Fibroblast of skin of back (primary cell): ENCODE measurements at regions not wholly inside any gene's neighbourhood (a gene's known extent, or its start where the extent isn't known, plus 50 kb on each side); places are given as distances from the start of the nearest gene placed in this dataset.

Experiments
- DNase-seq: peaks from one replicate; pipeline ENCODE4 v3.0.0-alpha.2; 2013

DNA sequence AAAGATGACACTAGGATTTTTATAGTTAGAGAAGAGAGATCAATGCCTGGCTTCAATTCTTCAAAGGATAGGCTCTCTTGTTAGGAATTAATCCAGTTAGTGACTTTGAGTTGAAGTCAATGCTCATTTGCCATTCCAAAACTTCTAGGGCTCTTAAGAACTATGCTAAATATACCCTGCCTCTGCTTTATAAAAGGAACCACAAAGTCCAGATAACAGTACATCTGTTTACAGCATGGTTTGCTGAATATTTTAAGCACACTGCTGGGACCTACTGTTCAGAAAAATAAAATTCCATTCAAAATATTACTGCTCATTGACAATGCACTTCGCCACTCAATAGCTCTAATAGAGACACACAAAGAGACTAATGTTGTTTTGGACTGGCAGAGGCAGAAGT is 786.6 kb upstream of the DPPA4 start:
- no peak for DNase-seq

DNA sequence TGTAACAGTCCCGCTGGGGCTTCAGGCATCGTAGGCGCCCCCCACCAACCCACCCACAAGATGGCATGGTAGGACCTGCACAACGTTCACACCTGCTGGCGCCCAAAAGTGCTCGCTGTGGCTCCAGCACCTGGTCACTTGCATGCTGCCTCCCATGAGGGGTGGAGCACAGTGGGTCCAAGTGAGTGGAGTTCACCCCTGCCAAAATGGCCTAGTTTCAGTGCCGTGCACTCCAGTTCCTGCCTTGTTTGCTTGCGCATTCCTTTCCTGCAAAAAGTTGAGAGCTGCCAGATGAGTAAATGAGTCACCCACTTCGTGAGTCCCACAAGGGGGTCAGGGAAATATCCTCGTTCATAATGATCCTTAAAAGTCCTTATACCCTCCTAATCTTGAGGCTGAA is 788.7 kb upstream of the DPPA4 start:
- DNase-seq: peak; percentile 5

DNA sequence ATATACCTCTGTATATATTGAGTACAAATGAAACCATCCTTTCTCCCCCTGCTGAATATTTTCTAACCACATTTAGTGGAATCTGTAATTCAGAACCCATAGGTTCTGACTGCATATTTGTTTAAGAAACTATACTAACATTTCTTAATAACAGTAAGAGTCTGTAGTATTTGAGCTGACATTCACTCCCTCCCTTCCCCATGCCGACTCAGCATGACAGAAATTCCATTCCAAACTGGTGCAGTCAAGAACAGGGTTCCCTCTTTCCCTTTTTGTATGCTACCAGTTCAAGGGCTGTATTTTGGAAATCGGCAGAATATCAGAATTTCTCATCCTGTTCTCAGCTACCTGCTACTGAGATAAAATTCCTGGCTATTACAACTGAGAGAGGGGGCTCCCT is 796.6 kb upstream of the DPPA4 start:
- DNase-seq: peak; percentile 6

DNA sequence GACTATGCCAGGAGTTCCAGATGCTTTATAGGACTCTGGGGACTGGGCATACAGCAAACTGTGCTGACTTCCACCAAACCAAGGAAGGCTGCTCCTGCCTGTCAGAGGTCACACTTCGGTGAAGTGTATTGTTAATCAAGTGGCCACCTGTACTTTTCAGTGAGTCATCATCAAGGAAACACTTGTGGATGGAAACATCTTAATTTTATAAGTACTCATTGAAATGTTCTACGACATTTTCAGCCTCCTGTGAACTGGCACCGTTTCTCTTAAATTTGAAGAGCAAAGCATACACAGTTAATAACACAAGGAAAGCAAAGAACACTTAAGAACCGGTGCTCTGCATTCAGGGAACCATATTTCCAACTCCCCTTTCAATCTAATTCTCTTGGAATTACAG is 801.7 kb upstream of the DPPA4 start:
- DNase-seq: no peak

DNA sequence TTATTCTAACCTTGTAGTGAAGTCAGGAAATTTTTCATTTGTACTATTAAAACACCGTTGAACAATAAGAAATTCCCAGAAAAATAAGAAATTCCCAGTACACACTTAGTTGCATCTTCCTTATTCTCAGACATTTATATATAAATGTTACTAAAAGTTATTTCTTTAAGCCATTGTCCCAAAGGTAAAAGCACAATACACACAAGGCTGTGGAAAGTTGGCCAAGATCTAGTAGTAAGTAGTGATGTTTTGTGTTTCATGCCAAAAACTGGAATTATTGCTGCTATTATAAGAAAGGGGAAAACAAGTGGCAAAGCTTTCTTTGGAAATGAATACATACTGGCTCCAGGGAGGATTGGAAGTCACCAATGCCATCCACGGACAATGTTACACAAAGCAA is 802.5 kb upstream of the DPPA4 start:
- DNase-seq: no peak

- peak; percentile 22 for DNase-seq
These were observed 812.4 kb upstream of the DPPA4 start for GRCh38 chr3:110149763-110150162.

DNA sequence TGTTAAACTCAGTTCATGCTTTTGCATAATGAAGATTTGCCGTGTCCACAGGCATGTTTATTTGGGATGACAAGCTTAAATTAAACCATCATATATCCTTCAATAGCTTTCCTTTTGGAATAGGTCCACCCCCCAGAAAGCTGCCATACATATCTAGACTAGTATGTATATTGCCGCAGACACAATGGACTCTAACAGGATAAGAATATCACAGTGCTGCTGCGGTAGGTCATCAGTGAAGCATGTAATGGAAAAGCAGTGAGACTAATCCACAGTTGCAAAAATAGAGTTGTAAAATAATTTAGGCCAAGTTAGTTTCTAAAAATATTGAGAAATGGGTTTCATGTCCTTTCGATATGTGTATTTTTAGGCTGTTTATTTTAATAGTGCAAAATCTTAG is 819.9 kb upstream of the DPPA4 start:
- no peak for DNase-seq

DNA sequence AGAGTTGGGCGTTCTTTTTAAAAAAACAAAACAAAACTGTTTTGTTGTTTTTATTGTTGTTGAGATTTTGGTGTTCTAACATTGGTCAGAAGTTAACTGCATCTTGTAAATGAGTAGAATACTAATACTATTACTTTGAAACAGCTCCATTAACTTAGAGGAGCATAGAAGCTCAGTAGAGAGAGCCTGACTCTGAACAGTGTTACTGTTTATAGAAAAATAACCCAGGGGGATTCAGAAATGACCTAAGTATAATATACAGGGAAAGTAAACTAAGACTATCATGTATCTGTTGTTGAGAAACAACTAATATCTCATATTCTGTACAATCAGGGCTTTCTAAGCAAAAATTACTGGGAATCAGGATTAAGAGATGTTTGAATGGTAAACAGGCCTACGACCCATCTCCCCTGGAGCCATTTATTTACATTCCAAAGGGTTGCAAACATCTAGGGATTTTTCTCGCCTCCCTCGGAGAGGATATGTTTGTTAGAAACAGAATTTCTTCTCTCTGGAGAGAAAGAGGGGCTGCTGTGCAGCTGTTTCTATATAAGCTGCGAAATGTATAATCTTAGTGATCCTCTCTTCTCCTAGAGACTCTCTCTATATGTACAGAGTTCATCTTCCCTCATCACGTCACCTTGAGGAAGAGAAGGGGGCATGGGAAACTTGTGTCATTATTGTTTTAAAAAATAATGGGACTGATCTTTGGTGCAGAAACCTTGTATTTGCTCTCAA is 827.5 kb upstream of the DPPA4 start:
- DNase-seq: no peak

- no peak for DNase-seq
These were observed 828.0 kb upstream of the DPPA4 start for GRCh38 chr3:110165370-110165743.

DNA sequence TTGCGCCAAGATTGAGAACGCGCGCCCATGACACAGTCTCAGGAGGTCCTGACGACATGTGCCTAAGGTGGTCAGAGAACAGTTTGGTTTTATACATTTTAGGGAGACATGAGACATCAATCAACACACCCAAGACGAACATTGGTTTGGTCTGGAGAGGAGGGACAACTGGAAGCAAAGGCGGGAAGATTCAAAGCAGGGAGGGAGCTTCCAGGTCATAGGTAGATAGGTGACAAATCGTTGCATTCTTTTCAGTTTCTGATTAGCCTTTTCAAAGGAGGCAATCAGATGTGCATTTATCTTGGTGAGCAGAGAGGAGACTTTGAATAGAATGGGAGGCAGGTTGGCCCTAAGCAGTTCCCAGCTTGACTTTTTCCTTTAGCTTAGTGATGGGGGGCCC is 828.4 kb upstream of the DPPA4 start:
- no peak for DNase-seq

DNA sequence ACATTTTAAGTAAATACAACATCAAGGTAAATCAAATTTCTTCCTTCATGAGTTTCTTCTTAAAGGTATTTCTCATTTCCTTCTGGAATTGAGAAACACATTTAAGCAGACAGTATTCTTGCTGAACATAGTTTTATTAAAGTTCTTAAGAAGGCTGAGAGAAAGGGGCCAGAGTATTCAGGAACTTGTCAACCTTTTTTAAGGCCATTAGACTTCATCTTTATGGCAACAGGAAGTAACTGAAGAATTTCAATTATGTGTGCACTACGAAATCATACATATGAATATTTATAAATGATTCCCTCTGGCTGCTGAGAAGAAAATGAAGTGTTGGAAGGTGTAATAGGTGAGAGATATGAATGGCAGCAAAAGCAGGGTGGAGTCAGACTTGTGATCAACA is 829.4 kb upstream of the DPPA4 start:
- DNase-seq: no peak

DNA sequence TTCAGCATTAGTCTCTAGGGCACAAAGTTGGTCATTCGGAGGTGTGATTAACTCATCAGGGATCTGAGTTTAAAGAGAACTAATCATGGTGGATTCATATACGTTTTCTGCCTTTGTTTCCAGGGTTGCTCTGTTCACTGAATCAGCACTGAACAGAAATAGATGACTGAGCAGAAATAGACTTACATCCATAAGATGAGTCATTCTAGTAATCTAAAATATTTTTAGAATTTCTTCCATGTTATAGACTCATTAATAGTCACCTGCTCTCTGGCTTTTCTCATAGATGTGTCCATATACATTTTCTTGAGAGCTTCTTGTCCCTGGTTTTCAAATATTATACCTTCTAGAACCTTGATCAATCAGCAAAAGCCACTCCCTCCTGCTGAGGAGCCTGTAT is 837.6 kb upstream of the DPPA4 start:
- no peak for DNase-seq

DNA sequence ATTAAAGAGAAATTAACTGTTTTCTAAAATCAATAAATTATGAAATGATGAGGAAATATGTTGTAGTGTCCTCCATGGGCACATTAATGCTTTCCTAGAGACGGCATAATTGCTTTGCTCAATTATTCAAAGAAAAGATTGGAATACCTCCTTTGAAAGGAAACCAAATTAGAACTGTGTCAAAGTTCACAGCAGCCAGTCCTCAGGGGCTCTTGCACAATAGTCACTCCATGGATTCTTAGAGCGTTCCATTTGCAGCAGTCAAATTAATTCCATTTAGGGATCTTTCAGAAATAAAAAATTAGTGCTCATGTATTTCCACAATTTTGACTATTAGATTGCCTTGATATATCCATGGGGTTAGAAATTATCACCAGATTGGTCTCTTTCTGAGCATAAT is 841.6 kb upstream of the DPPA4 start:
- no peak for DNase-seq

- DNase-seq: no peak
These were observed 843.4 kb upstream of the DPPA4 start for GRCh38 chr3:110180733-110181132.

DNA sequence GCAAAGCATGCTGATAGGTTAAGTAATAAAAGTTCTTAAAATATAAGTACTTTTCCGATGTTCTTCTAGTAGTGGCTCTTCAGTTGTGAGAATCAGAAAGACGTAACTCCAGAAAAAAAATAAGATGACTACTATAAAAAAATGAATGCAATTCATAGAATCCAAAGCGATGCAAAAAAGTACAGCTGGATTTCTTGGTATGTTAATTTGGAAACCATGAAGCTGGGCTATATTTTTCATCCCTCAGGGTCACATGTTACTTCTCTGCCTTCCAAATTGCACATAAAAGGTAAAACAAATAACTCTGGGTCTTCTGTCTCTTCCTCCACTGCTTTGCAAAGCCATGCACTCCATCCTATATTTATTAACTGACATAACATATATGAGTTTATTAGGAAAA is 843.9 kb upstream of the DPPA4 start:
- DNase-seq: no peak

DNA sequence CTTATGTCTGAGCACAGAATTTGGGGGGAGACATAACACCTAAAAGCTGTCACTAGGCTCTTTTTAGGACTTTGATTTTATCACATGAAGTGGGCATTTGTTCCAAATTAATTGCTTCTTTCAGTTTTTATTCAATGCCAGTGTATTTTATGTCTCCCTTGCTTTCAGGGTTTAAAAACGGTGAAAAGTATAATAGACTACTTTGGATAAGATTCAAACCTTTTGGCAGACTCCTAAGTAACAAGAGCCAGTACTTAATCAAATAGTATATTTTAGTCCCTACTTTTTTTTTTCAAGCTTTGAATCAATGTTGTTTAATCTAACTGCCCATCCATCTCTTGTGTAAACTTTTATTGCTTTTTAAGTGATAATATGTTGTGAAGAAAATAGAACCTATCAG is 847.2 kb upstream of the DPPA4 start:
- no peak for DNase-seq

- no peak for DNase-seq
These were observed 855.7 kb upstream of the DPPA4 start for GRCh38 chr3:110193074-110193473.

DNA sequence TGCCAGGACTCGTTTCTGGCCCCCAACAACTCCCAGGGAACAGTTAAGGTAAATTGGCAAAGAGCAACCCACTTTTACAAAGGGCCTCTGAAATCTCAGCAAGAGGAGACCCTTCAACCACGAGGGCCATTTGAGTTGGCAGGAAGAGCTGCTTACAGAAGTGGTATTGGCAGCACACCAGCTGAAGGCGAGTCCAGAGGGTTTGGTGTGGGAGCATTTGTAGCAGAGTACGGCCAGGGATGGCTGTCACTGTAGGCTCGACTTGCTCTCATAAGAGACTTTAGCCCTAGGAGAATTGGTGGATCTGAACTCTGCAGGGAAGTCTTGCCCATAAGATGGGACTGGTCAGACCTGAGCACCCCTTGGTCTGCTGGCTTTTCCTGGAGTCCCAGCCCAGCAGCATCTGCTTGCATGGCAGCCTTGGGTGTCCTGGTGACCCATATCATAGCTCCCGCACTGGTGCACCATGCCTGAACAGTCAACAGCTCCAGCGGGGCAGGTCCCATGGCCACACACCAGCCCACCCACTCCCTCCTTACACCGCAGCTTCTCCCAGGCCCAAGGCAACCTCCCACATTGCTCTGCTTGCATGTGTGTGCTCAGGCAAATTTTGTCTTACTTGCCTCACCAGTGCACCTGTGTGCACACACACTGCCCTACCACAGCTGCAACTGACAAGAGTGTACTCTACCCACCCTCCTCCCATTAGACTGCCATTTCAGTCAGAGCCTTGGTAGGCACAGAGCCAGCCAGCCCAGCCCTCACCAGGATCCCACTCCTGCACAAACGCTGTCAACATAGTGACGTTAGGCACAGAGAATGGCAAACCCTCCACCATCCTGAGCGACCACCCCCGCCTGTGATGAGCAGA is 861.6 kb upstream of the DPPA4 start:
- DNase-seq: no peak

DNA sequence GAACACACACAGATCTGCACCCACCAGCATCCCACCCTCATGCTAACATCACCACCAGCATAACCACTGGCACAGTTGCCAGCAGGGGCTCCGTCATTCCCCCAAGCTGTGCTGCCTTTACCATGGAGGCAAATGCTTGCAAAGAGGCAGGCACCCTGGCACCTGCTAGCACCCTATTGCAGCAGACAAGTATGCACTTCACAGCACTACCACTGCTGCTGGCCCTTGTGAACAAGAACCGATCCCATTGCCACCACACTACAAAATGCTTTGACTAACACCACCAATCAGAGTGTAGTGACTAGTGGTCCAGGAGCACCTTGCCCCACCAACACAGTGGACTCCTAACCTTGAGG is 862.2 kb upstream of the DPPA4 start:
- DNase-seq: no peak

DNA sequence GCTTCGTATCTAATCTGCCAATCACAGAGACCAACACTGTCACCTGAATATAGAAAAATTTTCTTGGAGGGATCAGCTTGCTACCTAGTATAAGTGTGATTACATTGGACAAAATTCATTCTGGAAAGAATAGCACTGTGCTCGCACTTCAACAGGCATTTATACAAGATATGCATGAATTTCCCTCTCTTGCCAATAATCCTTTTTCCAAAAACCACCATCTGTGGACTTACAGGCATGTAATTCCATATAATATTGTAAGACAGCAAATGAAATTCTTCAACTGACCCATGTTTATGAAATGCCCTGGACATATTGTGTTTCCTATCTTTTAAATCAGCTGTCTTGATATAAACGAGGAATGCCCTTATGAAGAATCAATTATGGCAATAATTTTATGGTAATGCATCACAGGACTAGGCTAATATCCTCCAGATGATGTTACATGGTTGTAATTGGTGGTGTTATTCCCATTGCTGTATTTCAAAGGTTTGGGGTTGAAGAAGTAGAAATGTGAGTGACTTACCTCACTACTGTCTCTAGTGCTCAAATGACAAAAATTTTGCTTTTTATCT is 861.4 kb upstream of the NECTIN3 start:
- no peak for DNase-seq

- no peak for DNase-seq
These were observed 845.0 kb upstream of the NECTIN3 start for GRCh38 chr3:110226645-110227044.

DNA sequence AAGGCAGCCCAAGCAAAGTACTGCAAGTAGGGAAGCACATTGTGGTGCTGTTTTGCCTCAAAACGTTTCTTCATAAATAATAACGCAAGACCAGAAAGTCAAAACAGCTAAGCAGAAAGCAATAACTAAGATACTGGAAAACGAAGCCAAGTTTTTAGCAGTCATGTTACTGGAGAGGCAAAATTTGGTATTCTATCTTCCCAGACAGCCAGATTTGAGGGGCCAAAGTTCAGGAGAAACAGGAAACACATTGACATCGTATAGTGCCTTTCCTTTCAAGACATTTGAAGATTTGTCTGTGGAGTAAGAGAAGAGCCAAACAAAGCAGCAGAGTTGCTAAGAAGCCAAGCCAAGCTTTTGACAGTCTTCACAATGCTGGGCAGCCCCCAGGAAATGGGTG is 843.6 kb upstream of the NECTIN3 start:
- DNase-seq: no peak

DNA sequence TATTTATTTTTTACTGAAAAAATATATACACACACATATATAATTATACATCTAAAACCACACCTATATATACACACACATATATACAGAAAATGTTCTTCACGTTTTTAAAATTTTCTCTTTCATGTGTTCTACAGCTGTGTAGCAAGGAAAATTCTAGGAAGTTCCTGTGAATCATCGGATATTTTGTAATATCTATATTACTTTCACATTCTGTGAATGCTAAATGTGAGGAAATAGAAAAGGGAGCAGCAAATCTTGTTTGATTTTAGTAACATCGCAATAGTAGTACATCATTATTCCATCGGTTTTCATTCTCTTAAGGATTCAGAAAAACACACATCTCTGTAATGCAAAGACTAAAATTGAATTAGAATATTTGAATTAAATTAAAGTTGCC is 836.8 kb upstream of the NECTIN3 start:
- no peak for DNase-seq

GRCh38 chr3:110236976-110237610 is 834.5 kb upstream of the NECTIN3 start:
- peak; percentile 2 for DNase-seq
